ENCODE measurements at regions not wholly inside any gene's neighbourhood (a gene's known extent, or its start where the extent isn't known, plus 50 kb on each side); places are given as distances from the start of the nearest gene placed in this dataset.

- no TSS peak for BruUV-seq (replicated peaks)
- Histone ChIP-seq H3K4me1 (ENCODE audit: insufficient read depth, low read length) (peaks cover 32% of the 10 kb centered on the region), H3K27me3 (ENCODE audit: low read length) (no peaks in the 10 kb centered on the region), H3K9me3 (ENCODE audit: low read length) (no peaks in the 10 kb centered on the region), H3K27ac (ENCODE audit: low read length) (no peak overlapping the region), H3K9me2 (replicated peaks; ENCODE audit: low read length) (no peaks in the 10 kb centered on the region), H3K79me2 (ENCODE audit: low read length) (no peaks in the 10 kb centered on the region), H2AFZ (ENCODE audit: low read length) (peak overlapping the region; percentile 52; the same call in 1 of the 2 replicates), H3K4me3 (ENCODE audit: low read length) (peak overlapping the region; percentile 42; the same call in 1 of the 2 replicates), H4K20me1 (ENCODE audit: low read length) (no peaks in the 10 kb centered on the region), H3F3A (ENCODE audit: low read length, unreplicated experiment) (peaks cover 8% of the 10 kb centered on the region), H3K36me3 (ENCODE audit: low read depth, low read length) (no peaks in the 10 kb centered on the region), H3K9ac (ENCODE audit: low read length) (no peak overlapping the region), H3K4me2 (ENCODE audit: low read length) (peak overlapping the region; percentile 73)
- ChIA-PET POLR2A (ENCODE audit: unreplicated experiment) (no interaction called here), CTCF (interaction anchor here (0.6 kb wide), 1 partner anchor 95 kb away, joined by 3 read pairs; no protein-coding TSS in a partner anchor)
- peak; percentile 48 for DNase-seq
- ATAC-seq, result peak; percentile 19; the same call in 1 of the 2 replicates
- TF ChIP-seq EZH2phosphoT487 (IDR thresholded peaks at IDR 0.05; ENCODE audit: borderline replicate concordance, low read length), result no peak
- no peak for TF ChIP-seq CTCF (conservative IDR thresholded peaks at IDR 0.05; ENCODE audit: low read depth, low read length)
- no peak for TF ChIP-seq EZH2 (IDR thresholded peaks at IDR 0.05; ENCODE audit: low read length, unreplicated experiment)
- intact Hi-C loops (cut with micrococcal nuclease), result loop anchor here (10.0 kb wide), 1 partner anchor 261 kb away; no protein-coding TSS in a partner anchor
Measured at GRCh38 chr2:176555781-176556180, 286.5 kb downstream of the MTX2 start.

GRCh38 chr2:176556373-176556772, 287.1 kb downstream of the MTX2 start:
- ChIA-PET POLR2A (ENCODE audit: unreplicated experiment) (no interaction called here), CTCF (interaction anchor here (0.6 kb wide), 2 partner anchors 57 to 94 kb away, joined by 3 read pairs; no protein-coding TSS in a partner anchor)
- Histone ChIP-seq H3K9me3 (ENCODE audit: low read length) (no peaks in the 10 kb centered on the region), H3K4me2 (ENCODE audit: low read length) (peak overlapping the region; percentile 73), H3K9me2 (replicated peaks; ENCODE audit: low read length) (no peaks in the 10 kb centered on the region), H3K9ac (ENCODE audit: low read length) (no peak overlapping the region), H4K20me1 (ENCODE audit: low read length) (no peaks in the 10 kb centered on the region), H3K4me1 (ENCODE audit: insufficient read depth, low read length) (peaks cover 32% of the 10 kb centered on the region), H3K36me3 (ENCODE audit: low read depth, low read length) (no peaks in the 10 kb centered on the region), H3K27me3 (ENCODE audit: low read length) (no peaks in the 10 kb centered on the region), H2AFZ (ENCODE audit: low read length) (peak overlapping the region; percentile 52; the same call in 1 of the 2 replicates), H3K27ac (ENCODE audit: low read length) (no peak overlapping the region), H3K4me3 (ENCODE audit: low read length) (no peak overlapping the region), H3K79me2 (ENCODE audit: low read length) (no peaks in the 10 kb centered on the region), H3F3A (ENCODE audit: low read length, unreplicated experiment) (peaks cover 8% of the 10 kb centered on the region)
- no TSS peak for BruUV-seq (replicated peaks)
- intact Hi-C loops (cut with micrococcal nuclease), result loop anchor here (10.0 kb wide), 1 partner anchor 262 kb away; no protein-coding TSS in a partner anchor
- DNase-seq (no peak), ATAC-seq (no peak)
- no peak for TF ChIP-seq EZH2phosphoT487 (IDR thresholded peaks at IDR 0.05; ENCODE audit: borderline replicate concordance, low read length)
- no peak for TF ChIP-seq EZH2 (IDR thresholded peaks at IDR 0.05; ENCODE audit: low read length, unreplicated experiment)
- TF ChIP-seq CTCF (conservative IDR thresholded peaks at IDR 0.05; ENCODE audit: low read depth, low read length), result no peak

GRCh38 chr2:176557821-176558220, 288.6 kb downstream of the MTX2 start:
- Histone ChIP-seq H3F3A (ENCODE audit: low read length, unreplicated experiment) (peaks cover 5% of the 10 kb centered on the region), H3K79me2 (ENCODE audit: low read length) (no peaks in the 10 kb centered on the region), H3K9me2 (replicated peaks; ENCODE audit: low read length) (no peaks in the 10 kb centered on the region), H3K36me3 (ENCODE audit: low read depth, low read length) (no peaks in the 10 kb centered on the region), H4K20me1 (ENCODE audit: low read length) (no peaks in the 10 kb centered on the region), H3K27me3 (ENCODE audit: low read length) (no peaks in the 10 kb centered on the region), H3K9me3 (ENCODE audit: low read length) (no peaks in the 10 kb centered on the region), H3K27ac (ENCODE audit: low read length) (no peak overlapping the region), H3K4me1 (ENCODE audit: insufficient read depth, low read length) (peaks cover 38% of the 10 kb centered on the region), H3K9ac (ENCODE audit: low read length) (no peak overlapping the region), H2AFZ (ENCODE audit: low read length) (no peak overlapping the region), H3K4me2 (ENCODE audit: low read length) (no peak overlapping the region), H3K4me3 (ENCODE audit: low read length) (no peak overlapping the region)
- BruUV-seq (replicated peaks), result no TSS peak
- ATAC-seq, result no peak
- ChIA-PET POLR2A (ENCODE audit: unreplicated experiment) (no interaction called here), CTCF (interaction anchor here (0.6 kb wide), 1 partner anchor 31 kb away, joined by 5 read pairs; no protein-coding TSS in a partner anchor)
- DNase-seq, result no peak
- TF ChIP-seq EZH2phosphoT487 (IDR thresholded peaks at IDR 0.05; ENCODE audit: borderline replicate concordance, low read length) (no peak), EZH2 (IDR thresholded peaks at IDR 0.05; ENCODE audit: low read length, unreplicated experiment) (no peak), CTCF (conservative IDR thresholded peaks at IDR 0.05; ENCODE audit: low read depth, low read length) (no peak)
- intact Hi-C loops (cut with micrococcal nuclease), result loop anchor here (10.0 kb wide), 1 partner anchor 263 kb away; no protein-coding TSS in a partner anchor
